HG03045 (cell line): ENCODE measurements at regions not wholly inside any gene's neighbourhood (a gene's known extent, or its start where the extent isn't known, plus 50 kb on each side); places are given as distances from the start of the nearest gene placed in this dataset.

Experiments
- ATAC-seq: cut with Tn5 transposase; IDR thresholded peaks from one replicate; pipeline ENCODE4 v1.9.1; 2021; ENCODE audit warnings: mild to moderate bottlenecking, moderate library complexity; ENCODE audit not compliant: unreplicated experiment

DNA sequence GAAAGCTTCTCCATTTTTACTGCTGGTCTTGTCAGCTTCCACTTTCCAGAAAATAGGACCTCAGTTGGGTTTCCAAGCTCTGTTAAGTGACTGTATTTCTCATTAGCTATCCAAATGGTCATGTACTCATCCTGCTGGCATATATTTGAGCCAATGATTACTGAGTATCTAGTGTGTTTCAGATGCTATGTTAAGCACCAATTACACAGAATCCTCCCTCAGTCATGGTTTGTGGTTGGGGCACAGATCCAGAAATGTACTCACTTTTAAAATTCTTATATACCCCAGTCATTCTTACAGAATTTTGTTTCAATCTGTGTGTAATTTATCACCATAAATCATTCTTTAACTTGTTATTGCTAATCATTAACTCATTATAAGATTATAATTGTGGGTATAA lies 362.3 kb upstream of the MTPN start:
- ATAC-seq, result no peak

DNA sequence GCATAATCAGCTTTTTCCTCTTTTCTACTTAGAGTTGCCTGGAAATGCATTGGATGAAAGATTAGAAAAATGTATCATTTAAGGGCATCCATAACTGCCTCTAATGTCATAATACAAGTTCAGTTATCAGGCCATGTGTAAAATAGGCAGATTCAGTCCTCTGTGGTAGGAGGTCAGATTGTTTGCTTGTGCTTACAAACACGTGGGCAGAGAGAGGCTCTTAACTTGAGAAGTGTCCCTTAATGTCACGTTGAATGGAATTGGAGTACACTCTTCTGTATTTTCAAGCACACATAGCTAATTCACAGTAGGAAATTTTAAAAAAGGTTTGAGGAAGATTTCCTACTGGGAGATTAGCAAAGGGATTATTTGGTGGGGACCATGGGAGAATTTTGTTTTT lies 359.8 kb upstream of the MTPN start:
- no peak for ATAC-seq

DNA sequence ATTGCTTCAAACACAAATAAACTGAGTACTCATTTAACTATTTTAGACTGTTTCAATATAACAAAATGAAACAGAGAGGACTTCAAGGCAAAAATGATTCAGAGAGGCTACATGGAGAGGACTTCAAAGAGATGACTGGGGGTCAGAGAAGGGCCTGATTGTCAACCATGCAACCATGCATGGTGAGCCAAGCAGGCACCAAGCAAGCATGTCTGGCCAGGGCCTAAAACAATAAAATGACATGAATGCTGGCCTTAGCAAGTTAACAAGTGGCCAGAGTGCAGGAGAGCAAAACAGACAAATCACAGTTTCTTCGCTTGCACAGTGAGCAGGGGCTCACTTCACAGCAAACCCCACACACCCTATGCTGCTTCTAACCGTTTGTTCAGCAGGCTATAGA lies 356.5 kb upstream of the MTPN start:
- ATAC-seq, result no peak

DNA sequence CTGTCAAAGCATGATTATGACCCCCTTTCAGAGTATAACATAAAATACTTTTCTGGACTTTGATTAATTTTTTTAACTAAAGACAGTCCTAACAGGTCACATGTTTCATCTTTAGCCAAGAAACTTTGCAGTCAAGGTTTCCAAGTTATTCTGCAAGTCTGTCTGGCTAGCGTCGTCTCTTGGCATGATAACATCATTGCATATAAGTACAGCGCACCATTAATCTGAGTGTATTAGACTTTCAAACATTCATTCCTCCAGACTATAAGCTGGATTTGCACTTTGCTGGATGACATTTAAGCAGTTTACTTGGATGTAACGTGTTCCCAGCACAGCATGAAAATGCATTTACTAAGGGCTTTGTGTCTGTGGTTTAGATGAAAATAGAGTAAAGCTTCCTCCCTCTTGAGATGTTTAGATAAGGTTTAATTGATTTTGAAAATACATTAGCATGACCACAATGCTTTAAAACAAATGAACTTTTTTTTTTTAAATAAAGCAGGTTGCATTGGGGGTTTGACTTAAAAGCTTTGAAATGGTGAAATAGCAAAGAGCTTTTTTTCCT lies 349.0 kb upstream of the MTPN start:
- no peak for ATAC-seq

DNA sequence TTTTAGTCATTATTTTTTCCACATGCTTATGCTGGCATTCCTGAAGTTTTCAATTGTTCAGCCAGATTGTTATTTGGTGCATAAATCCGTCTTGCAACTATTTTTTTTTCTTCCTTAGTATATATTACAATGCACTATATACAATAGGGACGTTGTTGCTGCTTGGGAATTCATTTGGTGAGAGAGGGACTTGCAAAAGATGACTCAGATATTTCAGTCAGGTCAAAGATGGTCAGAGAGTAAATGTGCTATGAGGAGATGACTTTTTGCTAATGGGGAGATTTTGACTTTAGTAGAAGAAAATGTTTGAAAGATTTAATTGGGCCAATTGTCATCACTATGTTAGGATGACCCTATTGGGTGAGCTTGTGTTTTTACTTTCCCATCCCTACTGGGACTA lies 348.4 kb upstream of the MTPN start:
- ATAC-seq, result no peak

DNA sequence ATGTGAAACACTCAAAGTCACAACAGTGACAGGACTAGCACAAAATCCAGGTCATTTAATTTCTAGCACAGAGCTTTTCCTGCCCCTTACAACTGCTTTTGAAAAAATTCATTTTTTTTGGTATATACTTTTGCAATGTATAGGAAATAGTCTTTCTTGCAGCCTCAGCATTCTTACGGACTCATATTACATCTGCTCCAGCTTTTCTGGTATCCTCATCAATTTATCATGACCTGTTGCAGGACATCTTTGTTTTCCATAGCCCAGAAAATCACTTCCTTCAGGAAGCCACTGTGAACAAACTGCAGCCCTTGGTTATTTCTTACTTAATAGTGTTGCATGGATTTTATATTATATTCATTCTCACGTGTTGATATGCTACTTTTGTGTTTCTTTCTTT lies 347.9 kb upstream of the MTPN start:
- ATAC-seq, result no peak

DNA sequence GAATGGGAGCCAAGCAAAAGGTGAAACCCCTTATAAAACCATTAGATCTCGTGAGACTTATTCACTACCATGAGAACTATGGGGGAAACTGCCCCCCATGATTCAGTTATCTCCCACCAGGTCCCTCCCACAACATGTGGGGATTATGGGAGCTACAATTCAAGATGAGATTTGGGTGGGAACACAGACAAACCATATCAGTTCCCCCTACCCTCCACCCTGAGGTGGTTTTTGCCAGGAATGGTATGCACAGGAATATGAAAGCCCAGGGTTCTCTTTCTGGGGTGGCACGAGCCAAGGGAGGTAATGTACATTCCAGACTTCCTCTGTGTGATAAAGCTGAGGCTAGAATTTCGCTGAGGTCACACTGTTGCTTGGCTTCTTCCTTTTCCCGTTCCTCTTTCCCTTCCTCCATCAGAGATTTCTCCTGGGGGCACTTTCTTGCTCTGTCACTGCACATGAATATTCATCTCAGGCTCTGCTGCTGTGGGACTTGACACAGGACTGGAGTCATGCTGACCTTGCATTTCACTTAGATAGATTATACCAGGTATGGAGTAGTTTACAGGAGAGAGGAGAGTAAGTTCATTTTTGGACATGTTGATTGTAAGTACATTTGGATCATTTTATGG lies 347.0 kb upstream of the MTPN start:
- ATAC-seq, result no peak

DNA sequence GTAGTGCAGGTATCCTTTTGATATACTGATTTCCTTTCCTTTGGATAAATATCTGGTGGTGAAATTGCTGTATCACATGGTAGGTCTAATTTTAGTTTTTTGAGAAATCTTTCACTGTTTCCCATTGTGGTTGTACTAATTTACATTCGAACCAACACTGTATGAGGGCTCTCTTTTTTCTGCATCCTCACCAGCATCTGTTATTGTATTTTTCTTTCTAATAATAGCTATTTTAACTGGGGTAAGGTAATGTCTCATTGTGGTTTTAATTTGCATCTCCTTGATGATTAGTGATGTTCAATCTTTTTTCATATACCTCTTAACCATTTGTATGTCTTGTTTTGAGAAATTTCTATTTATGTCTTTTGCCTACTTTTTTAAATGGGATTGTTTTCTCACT lies 335.4 kb upstream of the MTPN start:
- no peak for ATAC-seq

DNA sequence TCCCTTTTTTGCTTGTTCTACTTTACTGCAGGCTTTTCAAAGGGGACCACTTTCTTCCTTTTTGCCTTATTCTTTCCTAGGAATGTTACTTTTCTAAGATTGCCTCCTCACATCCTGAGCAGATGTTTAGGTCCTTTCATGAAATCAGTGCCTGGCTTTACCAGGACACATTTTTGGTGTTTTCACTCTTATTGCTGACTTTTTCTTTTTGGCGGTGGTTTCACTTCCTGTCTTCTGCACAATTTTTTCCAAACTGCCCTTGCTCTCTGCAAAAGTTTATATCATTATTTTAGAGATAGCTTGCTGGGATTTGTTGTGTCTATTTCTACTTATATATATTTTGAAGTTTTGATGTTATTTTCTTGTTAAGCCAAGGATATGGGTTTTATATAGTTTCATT lies 332.2 kb upstream of the MTPN start:
- ATAC-seq, result no peak

DNA sequence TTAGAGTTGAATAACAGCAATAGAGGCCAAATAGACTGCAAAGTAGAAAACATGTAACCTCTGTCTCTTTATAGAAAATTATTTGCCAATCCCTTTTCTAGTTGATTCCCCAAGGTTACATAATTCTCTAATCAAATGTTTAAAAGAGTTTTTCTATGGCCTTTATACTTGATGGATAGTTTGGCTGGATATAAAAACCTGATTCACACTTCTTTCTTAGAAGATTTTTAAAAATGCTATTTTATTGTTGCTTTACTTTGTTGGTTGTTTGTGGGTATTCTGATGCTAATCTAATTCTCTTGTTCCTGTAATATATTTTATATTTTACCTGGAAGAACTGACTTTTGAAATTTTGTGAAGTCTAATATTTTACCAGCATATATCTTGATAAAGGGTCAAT lies 331.1 kb upstream of the MTPN start:
- ATAC-seq, result no peak

DNA sequence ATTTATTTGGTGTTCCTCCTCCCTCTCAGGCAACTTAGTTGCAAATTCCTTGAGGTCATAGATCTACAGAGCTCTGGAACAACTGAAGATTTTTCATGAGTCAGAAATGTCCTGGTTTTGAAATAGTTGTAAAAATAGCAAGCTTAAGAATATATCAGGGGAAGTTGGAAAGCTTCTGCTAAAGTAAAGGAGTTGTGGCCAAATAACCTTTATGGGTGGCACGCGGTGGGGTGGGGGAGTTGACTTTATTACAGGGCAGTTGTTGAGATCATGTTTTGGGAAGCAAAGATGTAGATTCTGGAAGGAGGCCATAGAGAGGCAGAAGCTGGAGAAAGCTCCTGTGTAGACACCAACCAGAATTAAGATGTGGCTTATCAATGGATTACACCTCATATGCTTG lies 326.0 kb upstream of the MTPN start:
- ATAC-seq, result no peak

DNA sequence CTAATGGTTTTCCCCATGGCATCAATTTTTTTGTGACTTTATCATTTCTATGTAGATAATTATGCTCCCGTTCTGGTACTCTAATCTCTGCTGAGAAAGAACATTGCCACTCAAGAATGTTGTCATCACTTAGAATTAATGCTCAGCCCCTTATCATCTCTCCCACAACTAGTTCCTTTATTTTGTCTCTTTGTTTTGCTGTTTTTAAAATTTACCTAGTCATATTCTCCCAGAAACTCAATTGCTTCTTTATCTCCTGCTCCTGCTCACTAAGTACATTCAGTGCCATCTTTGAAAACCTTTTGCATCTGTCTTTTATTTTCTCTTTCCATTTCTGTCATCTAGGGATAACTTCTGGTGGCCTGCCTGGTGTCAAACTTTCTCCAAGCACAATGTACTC lies 324.9 kb upstream of the MTPN start:
- no peak for ATAC-seq

DNA sequence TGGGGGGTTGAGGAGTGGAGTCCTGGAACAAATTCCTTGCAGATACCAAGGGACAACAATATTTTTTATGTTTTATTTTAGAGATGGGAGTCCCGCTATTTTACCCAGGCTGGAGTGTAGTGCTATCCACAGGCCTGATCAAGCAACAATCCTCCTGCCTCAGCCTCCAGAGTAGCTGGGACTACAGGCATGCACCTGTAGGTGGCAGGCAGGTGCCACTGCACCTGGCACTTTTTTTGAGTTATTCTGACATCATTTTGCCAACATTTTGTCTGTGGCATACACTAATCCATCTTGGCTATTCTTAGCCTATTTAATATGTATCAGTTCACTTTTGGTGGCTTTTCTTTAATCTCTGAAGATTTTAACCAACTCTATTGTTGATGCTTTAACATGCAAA lies 317.8 kb upstream of the MTPN start:
- no peak for ATAC-seq

DNA sequence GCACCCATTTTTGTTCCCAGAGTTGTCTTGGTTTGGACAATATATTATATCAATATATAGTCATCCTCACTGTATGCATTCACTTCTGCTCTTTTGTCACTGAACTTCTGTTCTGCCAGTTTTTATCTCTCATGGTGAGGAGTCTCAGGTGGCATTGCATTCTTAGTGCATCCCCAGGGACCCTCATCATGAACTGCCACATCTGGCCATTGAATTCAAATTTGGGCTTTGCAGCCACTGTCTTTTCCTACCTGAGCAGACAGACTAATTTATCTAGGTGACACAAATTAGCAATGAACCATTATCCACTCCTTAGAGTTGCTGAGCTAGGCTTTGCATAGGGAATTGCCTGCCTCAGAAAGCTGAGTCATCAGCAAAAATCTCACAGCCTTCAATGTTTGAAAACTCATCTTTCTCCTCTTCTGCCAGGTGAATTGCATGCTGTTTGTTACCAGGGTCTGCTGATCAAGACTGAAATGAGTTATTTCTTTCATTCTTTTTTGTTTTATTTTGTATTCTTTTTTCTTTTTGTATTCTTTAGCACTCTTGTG lies 316.8 kb upstream of the MTPN start:
- ATAC-seq, result no peak

DNA sequence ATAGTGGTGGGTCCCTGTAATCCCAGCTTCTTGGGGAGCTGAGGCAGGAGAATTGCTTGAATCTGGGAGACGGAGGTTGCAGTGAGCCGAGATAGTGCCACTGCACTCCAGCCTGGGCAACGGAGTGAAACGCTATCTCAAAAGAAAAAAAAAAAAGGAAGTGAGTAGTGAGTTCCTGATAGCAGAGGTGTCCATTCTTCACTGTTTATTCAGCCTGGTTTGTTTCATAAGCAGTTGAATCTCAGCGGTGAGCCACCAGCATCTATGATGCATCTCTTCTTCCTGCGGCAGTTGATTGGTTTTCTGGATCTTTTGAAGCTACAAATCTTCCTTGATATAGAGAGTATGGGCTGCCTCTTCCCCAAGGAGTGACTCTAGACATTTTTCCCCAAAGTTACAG lies 316.1 kb upstream of the MTPN start:
- ATAC-seq, result no peak

DNA sequence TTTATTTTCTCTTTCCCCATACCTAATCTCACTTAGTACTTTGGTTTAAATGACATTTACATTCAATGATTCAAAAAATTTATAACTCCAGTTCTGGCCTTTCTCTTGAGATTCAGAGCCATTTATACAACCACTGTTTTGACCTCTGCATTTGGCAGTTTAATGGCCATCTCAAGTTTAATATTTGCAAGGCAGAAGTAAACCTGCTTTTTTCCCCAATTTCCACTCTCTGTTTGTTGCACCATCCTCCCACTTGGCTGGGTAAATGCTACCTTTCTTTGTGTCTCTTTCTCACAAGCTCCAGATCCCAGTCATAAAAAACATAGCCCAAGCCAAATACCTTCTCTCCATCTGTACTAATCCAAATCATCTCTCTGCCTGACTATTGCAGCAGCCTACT lies 315.2 kb upstream of the MTPN start:
- no peak for ATAC-seq

DNA sequence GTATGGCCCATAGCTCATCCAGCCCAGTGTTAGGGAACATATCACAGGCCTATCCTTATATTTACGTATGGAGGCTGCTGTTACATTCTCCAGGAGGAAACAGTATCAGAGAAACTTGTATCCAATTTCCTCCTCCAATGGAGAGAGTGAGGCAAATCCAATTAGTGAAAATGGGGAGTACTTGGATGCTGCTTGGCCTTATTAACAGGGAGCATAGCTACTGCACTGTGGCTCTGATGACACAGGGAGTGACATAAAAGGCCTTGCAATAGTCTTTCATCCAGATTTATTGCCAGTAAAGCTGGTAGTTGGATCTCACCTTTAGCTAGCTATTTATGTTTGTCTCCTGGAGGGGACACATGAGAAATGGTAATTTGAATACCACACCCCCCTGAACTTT lies 313.2 kb upstream of the MTPN start:
- no peak for ATAC-seq

DNA sequence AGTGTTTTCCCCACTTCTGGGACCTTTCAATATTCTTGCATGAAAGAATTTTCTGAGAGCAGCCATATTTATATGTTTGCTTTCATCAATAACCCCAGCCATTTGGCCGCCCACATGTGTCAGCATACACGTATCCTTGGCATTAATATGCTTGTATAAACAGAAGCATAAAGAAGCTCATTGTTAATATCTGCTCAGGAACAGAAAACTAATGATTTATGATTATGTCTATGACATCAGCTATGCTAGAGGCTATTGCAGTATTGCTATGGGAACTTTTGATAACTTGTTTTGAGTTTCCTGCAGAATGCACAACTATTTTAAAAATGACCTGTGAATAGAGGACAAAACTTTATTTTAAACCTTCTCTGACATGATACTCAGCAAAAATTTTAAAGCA lies 300.9 kb upstream of the MTPN start:
- no peak for ATAC-seq

DNA sequence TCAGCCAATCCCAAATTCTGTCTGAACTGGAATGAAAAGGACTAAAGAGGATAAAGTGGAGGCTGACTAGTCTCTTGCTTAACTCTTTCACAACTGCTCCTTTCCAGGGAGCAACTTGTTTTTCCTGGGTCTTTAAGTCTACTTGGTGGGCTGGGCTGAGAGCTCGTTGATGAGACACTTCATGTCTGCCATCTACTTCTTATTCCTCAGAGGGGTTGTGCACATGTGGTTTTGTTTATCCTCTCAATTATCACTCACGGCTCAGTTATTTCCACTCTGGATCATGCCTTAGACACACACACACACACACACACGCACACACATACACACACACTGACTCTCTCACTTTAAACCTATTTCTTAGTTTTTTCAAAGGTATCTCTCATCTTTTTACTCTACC lies 298.6 kb upstream of the MTPN start:
- no peak for ATAC-seq

DNA sequence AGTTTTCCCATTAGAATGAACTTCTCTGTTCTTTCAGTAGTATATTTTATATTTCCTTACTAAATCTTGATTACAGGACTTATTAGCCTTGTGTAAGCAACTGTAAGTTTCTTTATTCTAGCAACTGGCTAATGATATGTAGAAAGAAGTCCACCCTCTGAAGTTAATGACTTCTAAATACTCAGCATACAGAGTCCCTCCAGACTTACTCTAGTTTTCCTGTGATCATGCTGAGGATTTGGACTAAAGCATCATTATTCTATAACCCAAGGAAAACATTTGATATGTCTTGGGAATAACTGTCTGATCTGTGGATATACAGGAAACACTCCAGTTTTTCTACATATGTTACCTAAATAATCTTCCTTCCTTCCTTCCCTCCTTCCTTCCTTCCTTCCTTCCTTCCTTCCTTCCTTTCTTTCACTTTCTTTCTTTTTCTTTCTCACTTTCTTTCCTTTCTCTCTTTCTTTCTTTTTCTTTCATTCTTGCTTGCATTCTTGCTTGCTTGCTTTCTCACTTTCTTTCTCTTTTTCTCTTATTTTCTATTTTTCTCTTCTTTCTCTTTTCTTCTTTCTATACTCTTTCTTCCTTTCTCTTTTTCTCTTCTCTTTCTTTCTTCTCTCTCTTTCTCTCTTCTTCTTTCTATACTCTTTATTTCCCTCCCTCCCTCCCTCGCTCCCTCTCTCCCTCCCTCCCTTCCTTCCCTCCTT lies 297.6 kb upstream of the MTPN start:
- no peak for ATAC-seq

DNA sequence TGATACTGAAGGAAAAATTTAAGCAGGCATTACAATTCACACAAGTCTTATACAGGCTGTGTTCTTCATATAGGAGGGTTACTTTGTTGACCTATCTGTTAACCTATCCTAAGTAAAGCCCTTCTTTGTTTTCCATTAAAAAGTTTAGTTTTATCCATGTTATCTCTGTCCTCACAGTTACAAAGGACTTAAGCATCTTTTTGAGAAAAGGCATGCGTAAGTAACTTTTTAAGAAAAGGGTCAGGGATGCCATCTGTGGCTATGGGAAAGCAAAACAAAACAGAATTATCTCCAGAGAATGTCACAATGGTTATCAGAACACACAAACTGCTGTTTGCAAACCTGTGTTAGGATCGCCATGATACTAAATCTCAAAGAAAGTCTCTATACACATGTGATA lies 295.8 kb upstream of the MTPN start:
- ATAC-seq, result no peak

DNA sequence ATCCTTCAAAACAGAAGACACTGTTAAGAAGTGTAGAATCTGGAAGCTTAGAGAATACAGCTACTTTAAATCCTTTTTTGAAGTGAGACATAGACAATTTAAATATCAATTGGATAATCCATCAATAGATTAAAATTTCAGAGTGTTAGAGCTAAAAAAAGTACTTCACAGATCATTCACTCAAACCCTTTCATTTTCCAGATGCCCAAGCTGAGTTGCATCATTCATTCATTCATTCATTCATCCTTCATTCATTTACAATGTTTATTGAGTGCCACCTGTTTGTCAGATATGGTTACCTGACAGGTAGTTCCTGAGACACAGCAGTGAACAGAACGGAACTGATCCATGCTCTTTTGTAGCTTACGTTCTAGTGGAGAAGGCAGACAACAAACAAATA lies 290.7 kb upstream of the MTPN start:
- ATAC-seq, result no peak

DNA sequence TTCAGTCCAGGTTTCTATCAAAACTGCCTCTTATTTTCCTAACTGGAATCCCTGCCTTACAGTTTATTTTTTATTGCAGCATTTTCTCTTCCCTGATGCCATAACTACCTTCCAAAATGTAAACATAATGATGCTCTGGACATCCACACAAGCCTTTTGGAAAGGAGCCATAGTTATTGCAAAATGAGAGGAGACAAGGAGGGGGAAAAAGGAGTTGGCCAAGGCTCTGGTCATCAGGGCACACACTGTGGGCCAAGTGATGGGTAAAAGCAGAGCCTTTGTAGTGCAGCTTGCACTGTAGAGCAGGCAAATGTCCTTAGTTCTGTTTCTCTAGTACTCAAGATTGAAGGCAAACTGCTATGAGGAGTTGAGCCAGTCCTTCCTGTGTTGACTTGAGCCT lies 289.3 kb upstream of the MTPN start:
- ATAC-seq, result no peak
